A549 (cell line): ENCODE measurements at regions not wholly inside any gene's neighbourhood (a gene's known extent, or its start where the extent isn't known, plus 50 kb on each side); places are given as distances from the start of the nearest gene placed in this dataset.
"Not testable (repeated sequence)": the region's sequence is repeated elsewhere in the genome, so short reads cannot be mapped to it uniquely, and the experiment has no call there.

Experiments used
- ATAC-seq, 2 experiments: fragments of 200-7000 bp in 1 of 2; fragments of >200 bp in 1 of 2; cut with Nextera tagmentation in 1 of 2; cut with Tn5 transposase in 1 of 2; 3 replicates each; pipeline versions ENCODE4 v1.8.0 to v1.9.1; 2018 to 2020; ENCODE audit warnings: mild to moderate bottlenecking in 1 of 2, moderate library complexity in 1 of 2
- CTCF ChIA-PET: fragments of 300-600 bp; sonication (Branson Sonifier 250); formaldehyde crosslinking; extraction: SDS; loops from one replicate; lab custom pipeline; 2021; ENCODE audit warnings: antibody characterized with exemption, inconsistent platforms; lab: Yijun Ruan, JAX
- POLR2A ChIA-PET: fragments of 350-600 bp; formaldehyde crosslinking; extraction: SDS; loops from one replicate; lab custom pipeline; 2021; ENCODE audit warnings: antibody characterized with exemption, inconsistent platforms; lab: Yijun Ruan, JAX
- DNase-seq, 2 experiments: peaks; one replicate each; pipeline versions ENCODE4 v3.0.0 to v3.0.0-alpha.2; 2011 to 2016; ENCODE audit warnings: low read depth in 1 of 2, low spot score in 1 of 2
- FAIRE-seq: peaks from 2 replicates; lab custom pipeline; 2011; peaks lifted over from hg19 to GRCh38; lab: Jason Lieb, UNC
- H3K27ac ChIP-seq, 2 experiments: fragments of >200 bp; sonication (Bioruptor Twin); formaldehyde crosslinking; 3 replicates each; pipeline ENCODE4 v1.5.1; 2016 to 2017
- H3K4me1 ChIP-seq: fragments of >200 bp; sonication (Bioruptor Twin); formaldehyde crosslinking; 3 replicates; pipeline ENCODE4 v1.6.1; 2016
- H3K4me2 ChIP-seq: fragments of >200 bp; sonication (Bioruptor Twin); formaldehyde crosslinking; 3 replicates; pipeline ENCODE4 v1.6.1; 2016
- H3K4me3 ChIP-seq: fragments of >200 bp; sonication (Bioruptor Twin); formaldehyde crosslinking; 3 replicates; pipeline ENCODE4 v1.5.1; 2016
- H3K9me3 ChIP-seq: fragments of >200 bp; sonication (Bioruptor Twin); formaldehyde crosslinking; 3 replicates; pipeline ENCODE4 v1.6.1; 2016
- EHF ChIP-seq: fragments of 250-450 bp; sonication (Bioruptor Pico); IDR thresholded peaks from 2 replicates; pipeline ENCODE4 v1.5.0; 2020; ENCODE audit warnings: mild to moderate bottlenecking
- EP300 ChIP-seq, 2 experiments: fragments of >200 bp; sonication (Bioruptor Twin); formaldehyde crosslinking; IDR thresholded peaks; 2 replicates in 1 of 2; 3 replicates in 1 of 2; pipeline ENCODE4 v1.6.1; 2016 to 2017
- ESRRA ChIP-seq: fragments of 150-350 bp; IDR thresholded peaks from 2 replicates; pipeline ENCODE4 v1.6.1; 2014; ENCODE audit warnings: mild to moderate bottlenecking, low read length, borderline replicate concordance
- FOSL2 ChIP-seq, 2 experiments: fragments of 450-650 bp in 1 of 2; fragments of >200 bp in 1 of 2; sonication (Bioruptor Twin) in 1 of 2; formaldehyde crosslinking; IDR thresholded peaks; 2 replicates each; pipeline versions ENCODE4 v1.5.0 to v1.6.1; 2016 to 2020; ENCODE audit warnings: mild to moderate bottlenecking in 1 of 2, moderate library complexity in 1 of 2
- KDM1A ChIP-seq: fragments of 200-600 bp; sonication (generic); IDR thresholded peaks from 2 replicates; pipeline ENCODE4 v1.6.1; 2016; ENCODE audit warnings: low read depth, mild to moderate bottlenecking
- MAFK ChIP-seq: fragments of 450-650 bp; IDR thresholded peaks from 2 replicates; pipeline ENCODE4 v1.6.1; 2014; ENCODE audit not compliant: partially characterized antibody
- WGBS: methylation state at CpG from one replicate; pipeline ENCODE4 v1.1.6; 2017; ENCODE audit errors: missing lambda C conversion rate; 5-methylcytosine and 5-hydroxymethylcytosine counted together
- TF ChIP-seq, protein P1 (sequence below): fragments of >200 bp; sonication (Bioruptor Twin); formaldehyde crosslinking; IDR thresholded peaks from 2 replicates; pipeline ENCODE4 v1.6.1; 2016
- TF ChIP-seq, protein P2 (sequence below): fragments of >200 bp; sonication (Bioruptor Twin); formaldehyde crosslinking; IDR thresholded peaks from 3 replicates; pipeline ENCODE4 v1.5.1; 2016
- TF ChIP-seq, protein P3 (sequence below): IDR thresholded peaks from 2 replicates; pipeline ENCODE4 v1.6.1; 2012
- TF ChIP-seq, protein P4 (sequence below): fragments of 200-600 bp; sonication (generic); IDR thresholded peaks from 2 replicates; pipeline ENCODE4 v1.6.1; 2016; ENCODE audit warnings: antibody characterized with exemption, mild to moderate bottlenecking, moderate library complexity

DNA sequence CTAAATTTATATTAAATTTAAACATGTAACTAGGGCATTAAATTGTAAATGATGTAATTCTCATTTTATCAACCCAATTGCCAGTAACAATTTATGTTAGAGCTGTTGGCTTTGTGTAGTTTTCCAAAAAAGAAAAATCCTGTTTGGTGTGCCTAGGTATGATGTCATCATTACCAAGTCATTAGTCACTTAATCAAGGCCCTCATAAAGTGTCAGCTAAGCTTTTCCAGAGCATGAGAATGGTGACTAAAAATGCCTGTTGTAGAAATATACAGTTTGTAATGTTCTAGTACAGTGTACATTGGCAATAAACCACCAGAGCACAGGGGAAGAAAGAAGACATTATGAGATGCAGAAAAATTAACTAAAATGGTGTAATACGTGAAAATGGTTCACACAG, 593.8 kb upstream of the ANKRD30A start:
- H3K4me3 ChIP-seq, result no peak overlapping the region
- no peak overlapping the region for H3K27ac ChIP-seq
- DNase-seq, result no peak
- H3K9me3 ChIP-seq, result peaks cover 19% of the 10 kb centered on the region; the same call in 2 of the 3 replicates
- peaks cover 12% of the 10 kb centered on the region; the same call in 2 of the 3 replicates for H3K4me1 ChIP-seq
- POLR2A ChIA-PET, result no interaction called here
- no peak for ATAC-seq
- TF ChIP-seq FOSL2 (IDR thresholded peaks at IDR 0.05) (no peak), FOSL2 (CRISPR knock-in tag; IDR thresholded peaks at IDR 0.05) (0 out of 2 replicates have a peak, but pooled peaks have one; percentile 12)
- TF ChIP-seq, protein P1, sequence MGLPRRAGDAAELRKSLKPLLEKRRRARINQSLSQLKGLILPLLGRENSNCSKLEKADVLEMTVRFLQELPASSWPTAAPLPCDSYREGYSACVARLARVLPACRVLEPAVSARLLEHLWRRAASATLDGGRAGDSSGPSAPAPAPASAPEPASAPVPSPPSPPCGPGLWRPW, result no peak
- TF ChIP-seq, all 56 proteins: peak for 1
- 59% methylated on average over 1 of the region's 1 CpG for WGBS
- FAIRE-seq, result no peak
- CTCF ChIA-PET, result no interaction called here
- no peak overlapping the region for H3K4me2 ChIP-seq

DNA sequence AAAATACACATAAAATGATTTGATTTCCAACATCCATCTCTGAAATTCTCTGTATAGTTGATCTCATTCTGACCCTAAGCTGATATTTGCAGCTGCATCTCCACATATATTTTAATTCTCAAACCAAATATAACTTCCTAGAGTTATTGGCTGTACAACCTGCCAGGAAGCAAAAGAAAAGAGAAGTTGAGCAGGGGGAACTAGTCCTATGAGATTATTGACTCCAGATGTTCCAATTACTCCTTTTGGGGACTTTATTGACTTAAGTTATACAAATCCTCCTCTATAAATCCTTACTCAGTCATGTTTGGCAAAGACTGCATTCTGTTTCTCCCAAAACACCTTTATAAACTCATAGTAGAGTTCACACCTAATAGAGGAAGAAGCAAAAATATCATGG, 599.4 kb upstream of the ANKRD30A start:
- no peak overlapping the region for H3K27ac ChIP-seq
- ChIA-PET POLR2A (no interaction called here), CTCF (no interaction called here)
- peaks cover 16% of the 10 kb centered on the region; the same call in 2 of the 3 replicates for H3K9me3 ChIP-seq
- H3K4me3 ChIP-seq, result no peak overlapping the region
- H3K4me2 ChIP-seq, result no peak overlapping the region
- no peaks in the 10 kb centered on the region for H3K4me1 ChIP-seq
- FAIRE-seq (no peak), ATAC-seq (no peak), DNase-seq (no peak)
- TF ChIP-seq, protein P2, sequence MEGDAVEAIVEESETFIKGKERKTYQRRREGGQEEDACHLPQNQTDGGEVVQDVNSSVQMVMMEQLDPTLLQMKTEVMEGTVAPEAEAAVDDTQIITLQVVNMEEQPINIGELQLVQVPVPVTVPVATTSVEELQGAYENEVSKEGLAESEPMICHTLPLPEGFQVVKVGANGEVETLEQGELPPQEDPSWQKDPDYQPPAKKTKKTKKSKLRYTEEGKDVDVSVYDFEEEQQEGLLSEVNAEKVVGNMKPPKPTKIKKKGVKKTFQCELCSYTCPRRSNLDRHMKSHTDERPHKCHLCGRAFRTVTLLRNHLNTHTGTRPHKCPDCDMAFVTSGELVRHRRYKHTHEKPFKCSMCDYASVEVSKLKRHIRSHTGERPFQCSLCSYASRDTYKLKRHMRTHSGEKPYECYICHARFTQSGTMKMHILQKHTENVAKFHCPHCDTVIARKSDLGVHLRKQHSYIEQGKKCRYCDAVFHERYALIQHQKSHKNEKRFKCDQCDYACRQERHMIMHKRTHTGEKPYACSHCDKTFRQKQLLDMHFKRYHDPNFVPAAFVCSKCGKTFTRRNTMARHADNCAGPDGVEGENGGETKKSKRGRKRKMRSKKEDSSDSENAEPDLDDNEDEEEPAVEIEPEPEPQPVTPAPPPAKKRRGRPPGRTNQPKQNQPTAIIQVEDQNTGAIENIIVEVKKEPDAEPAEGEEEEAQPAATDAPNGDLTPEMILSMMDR, result no peak
- TF ChIP-seq ESRRA (no peak), MAFK (no peak), EP300 (IDR thresholded peaks at IDR 0.05) (no peak), EHF (CRISPR knock-in tag) (no peak)
- TF ChIP-seq, protein P3, sequence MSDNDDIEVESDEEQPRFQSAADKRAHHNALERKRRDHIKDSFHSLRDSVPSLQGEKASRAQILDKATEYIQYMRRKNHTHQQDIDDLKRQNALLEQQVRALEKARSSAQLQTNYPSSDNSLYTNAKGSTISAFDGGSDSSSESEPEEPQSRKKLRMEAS, result no peak

DNA sequence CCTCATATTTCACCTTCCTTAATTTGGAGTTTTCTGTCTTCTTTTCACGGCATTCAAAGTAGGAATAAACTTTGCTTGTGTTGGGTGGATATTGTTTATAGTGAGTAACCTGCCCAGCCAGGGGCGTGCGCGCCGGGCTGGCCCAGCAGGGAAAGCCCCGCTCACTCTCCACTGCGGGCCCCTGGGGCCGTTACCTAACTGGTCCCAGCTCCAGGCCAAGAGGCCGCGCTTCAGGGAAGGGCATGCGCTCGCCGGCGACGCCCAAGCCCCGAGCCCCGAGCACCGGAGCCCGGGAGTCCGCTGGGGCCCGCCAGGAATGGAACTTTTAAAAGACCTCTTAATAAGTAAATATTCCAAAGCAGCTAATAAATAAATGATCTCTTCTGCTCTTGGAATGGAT, 601.3 kb upstream of the ANKRD30A start:
- H3K27ac ChIP-seq, FAIRE-seq, H3K4me1 ChIP-seq, CTCF ChIA-PET, H3K4me3 ChIP-seq, H3K9me3 ChIP-seq, DNase-seq, POLR2A ChIA-PET, H3K4me2 ChIP-seq: not testable (repeated sequence)
- peak in 1 of 2 experiments; percentile 76; a peak in 1 of 6 replicates for ATAC-seq
- WGBS, result 83% methylated on average over 20 of the region's 21 CpGs

DNA sequence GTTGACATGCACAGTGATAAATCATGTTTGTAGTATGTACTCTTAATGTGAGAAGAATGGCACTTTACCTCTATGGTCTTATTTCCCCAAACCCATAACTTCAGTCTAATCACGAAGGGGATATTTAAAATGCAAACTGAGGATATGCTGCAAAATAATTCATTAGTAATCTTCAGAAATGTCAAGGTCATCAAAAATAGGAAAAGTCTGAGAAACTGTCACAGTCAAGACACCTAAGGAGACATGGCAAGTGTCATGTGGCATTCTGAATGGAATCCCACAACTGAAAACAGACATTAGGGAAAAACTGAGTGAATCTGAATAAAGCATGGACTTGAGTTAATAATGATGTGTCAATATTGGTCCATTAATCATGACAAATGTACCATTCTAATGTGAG, 605.5 kb upstream of the ANKRD30A start:
- ATAC-seq (no peak), FAIRE-seq (no peak), DNase-seq (no peak)
- H3K4me2 ChIP-seq, result no peak overlapping the region
- 42% methylated on average over 1 of the region's 1 CpG for WGBS
- ChIA-PET POLR2A (no interaction called here), CTCF (no interaction called here)
- no peak overlapping the region for H3K27ac ChIP-seq
- 0 out of 3 replicates have a peak, but pooled peaks cover 5% of the 10 kb centered on the region for H3K9me3 ChIP-seq
- no peak for TF ChIP-seq KDM1A
- TF ChIP-seq EP300 (IDR thresholded peaks at IDR 0.05), result no peak
- TF ChIP-seq, protein P4, sequence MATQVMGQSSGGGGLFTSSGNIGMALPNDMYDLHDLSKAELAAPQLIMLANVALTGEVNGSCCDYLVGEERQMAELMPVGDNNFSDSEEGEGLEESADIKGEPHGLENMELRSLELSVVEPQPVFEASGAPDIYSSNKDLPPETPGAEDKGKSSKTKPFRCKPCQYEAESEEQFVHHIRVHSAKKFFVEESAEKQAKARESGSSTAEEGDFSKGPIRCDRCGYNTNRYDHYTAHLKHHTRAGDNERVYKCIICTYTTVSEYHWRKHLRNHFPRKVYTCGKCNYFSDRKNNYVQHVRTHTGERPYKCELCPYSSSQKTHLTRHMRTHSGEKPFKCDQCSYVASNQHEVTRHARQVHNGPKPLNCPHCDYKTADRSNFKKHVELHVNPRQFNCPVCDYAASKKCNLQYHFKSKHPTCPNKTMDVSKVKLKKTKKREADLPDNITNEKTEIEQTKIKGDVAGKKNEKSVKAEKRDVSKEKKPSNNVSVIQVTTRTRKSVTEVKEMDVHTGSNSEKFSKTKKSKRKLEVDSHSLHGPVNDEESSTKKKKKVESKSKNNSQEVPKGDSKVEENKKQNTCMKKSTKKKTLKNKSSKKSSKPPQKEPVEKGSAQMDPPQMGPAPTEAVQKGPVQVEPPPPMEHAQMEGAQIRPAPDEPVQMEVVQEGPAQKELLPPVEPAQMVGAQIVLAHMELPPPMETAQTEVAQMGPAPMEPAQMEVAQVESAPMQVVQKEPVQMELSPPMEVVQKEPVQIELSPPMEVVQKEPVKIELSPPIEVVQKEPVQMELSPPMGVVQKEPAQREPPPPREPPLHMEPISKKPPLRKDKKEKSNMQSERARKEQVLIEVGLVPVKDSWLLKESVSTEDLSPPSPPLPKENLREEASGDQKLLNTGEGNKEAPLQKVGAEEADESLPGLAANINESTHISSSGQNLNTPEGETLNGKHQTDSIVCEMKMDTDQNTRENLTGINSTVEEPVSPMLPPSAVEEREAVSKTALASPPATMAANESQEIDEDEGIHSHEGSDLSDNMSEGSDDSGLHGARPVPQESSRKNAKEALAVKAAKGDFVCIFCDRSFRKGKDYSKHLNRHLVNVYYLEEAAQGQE, result no peak
- TF ChIP-seq ESRRA, result no peak
- TF ChIP-seq MAFK, result peak; percentile 73
- H3K4me3 ChIP-seq, result no peak overlapping the region
- H3K4me1 ChIP-seq, result no peaks in the 10 kb centered on the region
